GM23338 (cell line): ENCODE measurements at regions not wholly inside any gene's neighbourhood (a gene's known extent, or its start where the extent isn't known, plus 50 kb on each side); places are given as distances from the start of the nearest gene placed in this dataset.

Experiments
- CREB1 ChIP-seq: fragments of 250-450 bp; sonication (Bioruptor Pico); IDR thresholded peaks from 2 replicates; pipeline ENCODE4 v1.5.0; 2020; ENCODE audit warnings: low read depth, mild to moderate bottlenecking, moderate library complexity
- CTCF ChIP-seq, 2 experiments: fragments of 200-600 bp in 1 of 2; sonication (generic) in 1 of 2; conservative IDR thresholded peaks; 2 replicates each; pipeline versions ENCODE4 v1.5.1 to v1.6.1; 2016 to 2017; ENCODE audit warnings: antibody characterized with exemption in 2 of 2, low read depth in 2 of 2, mild to moderate bottlenecking in 2 of 2, moderate library complexity in 1 of 2
- EZH2 ChIP-seq: fragments of 200-600 bp; sonication (generic); IDR thresholded peaks from one replicate; pipeline ENCODE4 v1.8.0; 2017; ENCODE audit warnings: antibody characterized with exemption, mild to moderate bottlenecking, low read depth; ENCODE audit not compliant: unreplicated experiment
- EZH2phosphoT487 ChIP-seq: fragments of 200-600 bp; sonication (generic); IDR thresholded peaks from one replicate; pipeline ENCODE4 v1.8.1; 2018; ENCODE audit warnings: antibody characterized with exemption; ENCODE audit not compliant: unreplicated experiment
- JUNB ChIP-seq: IDR thresholded peaks from one replicate; pipeline ENCODE4 v1.6.1; 2016; ENCODE audit warnings: antibody characterized with exemption; ENCODE audit not compliant: unreplicated experiment
- NANOG ChIP-seq: IDR thresholded peaks from 2 replicates; pipeline ENCODE4 v1.6.1; 2016; ENCODE audit warnings: antibody characterized with exemption, borderline replicate concordance
- POLR2AphosphoS5 ChIP-seq: IDR thresholded peaks from 2 replicates; pipeline ENCODE4 v1.6.1; 2016; ENCODE audit warnings: antibody characterized with exemption, low read depth
- REST ChIP-seq: IDR thresholded peaks from one replicate; pipeline ENCODE4 v1.6.1; 2018; ENCODE audit warnings: antibody characterized with exemption; ENCODE audit not compliant: unreplicated experiment
- STAT1 ChIP-seq: IDR thresholded peaks from one replicate; pipeline ENCODE4 v1.6.1; 2016; ENCODE audit warnings: antibody characterized with exemption; ENCODE audit not compliant: unreplicated experiment
- ZNF114 ChIP-seq: fragments of 250-450 bp; sonication (Bioruptor Pico); IDR thresholded peaks from 2 replicates; pipeline ENCODE4 v1.5.0; 2020; ENCODE audit warnings: mild to moderate bottlenecking, moderate library complexity
- ZNF331 ChIP-seq: fragments of 250-450 bp; sonication (Bioruptor Pico); IDR thresholded peaks from 2 replicates; pipeline ENCODE4 v1.5.0; 2020; ENCODE audit warnings: low read depth, mild to moderate bottlenecking, moderate library complexity
- TF ChIP-seq, protein P1 (sequence below): IDR thresholded peaks from 2 replicates; pipeline ENCODE4 v1.6.1; 2016; ENCODE audit warnings: antibody characterized with exemption
- TF ChIP-seq, protein P2 (sequence below): fragments of 250-450 bp; sonication (Bioruptor Pico); IDR thresholded peaks from 2 replicates; pipeline ENCODE4 v1.5.0; 2020; ENCODE audit warnings: mild to moderate bottlenecking, moderate library complexity

DNA sequence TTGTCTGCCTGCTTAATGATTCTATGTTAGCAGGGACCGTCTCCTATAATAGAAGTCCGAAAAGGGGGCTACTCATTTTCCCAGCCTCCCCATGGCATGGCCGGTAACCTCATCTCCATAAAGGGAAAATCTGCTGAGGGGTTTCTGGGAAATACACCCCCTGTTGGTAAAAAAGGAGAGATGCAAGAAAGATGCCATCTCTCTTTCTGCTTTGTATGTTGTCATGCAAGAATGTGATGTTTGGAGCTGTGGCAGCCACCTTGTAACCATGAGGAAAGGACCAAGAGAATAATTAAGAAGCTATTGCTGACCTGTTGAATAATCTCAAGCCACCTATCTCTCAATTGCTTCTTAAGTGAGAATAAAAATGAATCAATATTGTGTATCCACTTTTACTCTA is 94.8 kb upstream of the XYLT1 start:
- TF ChIP-seq REST, result no peak
- 0 out of 4 replicates have a peak, but pooled peaks have one; percentile 1 to 18 for TF ChIP-seq CTCF (conservative IDR thresholded peaks at IDR 0.05; ENCODE audit: low read depth in 2 of 2)
- no peak for TF ChIP-seq EZH2phosphoT487
- TF ChIP-seq EZH2, result no peak
- TF ChIP-seq ZNF331 (CRISPR knock-in tag), result no peak
- no peak for TF ChIP-seq STAT1
- TF ChIP-seq POLR2AphosphoS5, result no peak
- no peak for TF ChIP-seq CREB1
- no peak for TF ChIP-seq JUNB
- TF ChIP-seq, protein P1, sequence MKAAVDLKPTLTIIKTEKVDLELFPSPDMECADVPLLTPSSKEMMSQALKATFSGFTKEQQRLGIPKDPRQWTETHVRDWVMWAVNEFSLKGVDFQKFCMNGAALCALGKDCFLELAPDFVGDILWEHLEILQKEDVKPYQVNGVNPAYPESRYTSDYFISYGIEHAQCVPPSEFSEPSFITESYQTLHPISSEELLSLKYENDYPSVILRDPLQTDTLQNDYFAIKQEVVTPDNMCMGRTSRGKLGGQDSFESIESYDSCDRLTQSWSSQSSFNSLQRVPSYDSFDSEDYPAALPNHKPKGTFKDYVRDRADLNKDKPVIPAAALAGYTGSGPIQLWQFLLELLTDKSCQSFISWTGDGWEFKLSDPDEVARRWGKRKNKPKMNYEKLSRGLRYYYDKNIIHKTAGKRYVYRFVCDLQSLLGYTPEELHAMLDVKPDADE, result no peak
- TF ChIP-seq, protein P2, sequence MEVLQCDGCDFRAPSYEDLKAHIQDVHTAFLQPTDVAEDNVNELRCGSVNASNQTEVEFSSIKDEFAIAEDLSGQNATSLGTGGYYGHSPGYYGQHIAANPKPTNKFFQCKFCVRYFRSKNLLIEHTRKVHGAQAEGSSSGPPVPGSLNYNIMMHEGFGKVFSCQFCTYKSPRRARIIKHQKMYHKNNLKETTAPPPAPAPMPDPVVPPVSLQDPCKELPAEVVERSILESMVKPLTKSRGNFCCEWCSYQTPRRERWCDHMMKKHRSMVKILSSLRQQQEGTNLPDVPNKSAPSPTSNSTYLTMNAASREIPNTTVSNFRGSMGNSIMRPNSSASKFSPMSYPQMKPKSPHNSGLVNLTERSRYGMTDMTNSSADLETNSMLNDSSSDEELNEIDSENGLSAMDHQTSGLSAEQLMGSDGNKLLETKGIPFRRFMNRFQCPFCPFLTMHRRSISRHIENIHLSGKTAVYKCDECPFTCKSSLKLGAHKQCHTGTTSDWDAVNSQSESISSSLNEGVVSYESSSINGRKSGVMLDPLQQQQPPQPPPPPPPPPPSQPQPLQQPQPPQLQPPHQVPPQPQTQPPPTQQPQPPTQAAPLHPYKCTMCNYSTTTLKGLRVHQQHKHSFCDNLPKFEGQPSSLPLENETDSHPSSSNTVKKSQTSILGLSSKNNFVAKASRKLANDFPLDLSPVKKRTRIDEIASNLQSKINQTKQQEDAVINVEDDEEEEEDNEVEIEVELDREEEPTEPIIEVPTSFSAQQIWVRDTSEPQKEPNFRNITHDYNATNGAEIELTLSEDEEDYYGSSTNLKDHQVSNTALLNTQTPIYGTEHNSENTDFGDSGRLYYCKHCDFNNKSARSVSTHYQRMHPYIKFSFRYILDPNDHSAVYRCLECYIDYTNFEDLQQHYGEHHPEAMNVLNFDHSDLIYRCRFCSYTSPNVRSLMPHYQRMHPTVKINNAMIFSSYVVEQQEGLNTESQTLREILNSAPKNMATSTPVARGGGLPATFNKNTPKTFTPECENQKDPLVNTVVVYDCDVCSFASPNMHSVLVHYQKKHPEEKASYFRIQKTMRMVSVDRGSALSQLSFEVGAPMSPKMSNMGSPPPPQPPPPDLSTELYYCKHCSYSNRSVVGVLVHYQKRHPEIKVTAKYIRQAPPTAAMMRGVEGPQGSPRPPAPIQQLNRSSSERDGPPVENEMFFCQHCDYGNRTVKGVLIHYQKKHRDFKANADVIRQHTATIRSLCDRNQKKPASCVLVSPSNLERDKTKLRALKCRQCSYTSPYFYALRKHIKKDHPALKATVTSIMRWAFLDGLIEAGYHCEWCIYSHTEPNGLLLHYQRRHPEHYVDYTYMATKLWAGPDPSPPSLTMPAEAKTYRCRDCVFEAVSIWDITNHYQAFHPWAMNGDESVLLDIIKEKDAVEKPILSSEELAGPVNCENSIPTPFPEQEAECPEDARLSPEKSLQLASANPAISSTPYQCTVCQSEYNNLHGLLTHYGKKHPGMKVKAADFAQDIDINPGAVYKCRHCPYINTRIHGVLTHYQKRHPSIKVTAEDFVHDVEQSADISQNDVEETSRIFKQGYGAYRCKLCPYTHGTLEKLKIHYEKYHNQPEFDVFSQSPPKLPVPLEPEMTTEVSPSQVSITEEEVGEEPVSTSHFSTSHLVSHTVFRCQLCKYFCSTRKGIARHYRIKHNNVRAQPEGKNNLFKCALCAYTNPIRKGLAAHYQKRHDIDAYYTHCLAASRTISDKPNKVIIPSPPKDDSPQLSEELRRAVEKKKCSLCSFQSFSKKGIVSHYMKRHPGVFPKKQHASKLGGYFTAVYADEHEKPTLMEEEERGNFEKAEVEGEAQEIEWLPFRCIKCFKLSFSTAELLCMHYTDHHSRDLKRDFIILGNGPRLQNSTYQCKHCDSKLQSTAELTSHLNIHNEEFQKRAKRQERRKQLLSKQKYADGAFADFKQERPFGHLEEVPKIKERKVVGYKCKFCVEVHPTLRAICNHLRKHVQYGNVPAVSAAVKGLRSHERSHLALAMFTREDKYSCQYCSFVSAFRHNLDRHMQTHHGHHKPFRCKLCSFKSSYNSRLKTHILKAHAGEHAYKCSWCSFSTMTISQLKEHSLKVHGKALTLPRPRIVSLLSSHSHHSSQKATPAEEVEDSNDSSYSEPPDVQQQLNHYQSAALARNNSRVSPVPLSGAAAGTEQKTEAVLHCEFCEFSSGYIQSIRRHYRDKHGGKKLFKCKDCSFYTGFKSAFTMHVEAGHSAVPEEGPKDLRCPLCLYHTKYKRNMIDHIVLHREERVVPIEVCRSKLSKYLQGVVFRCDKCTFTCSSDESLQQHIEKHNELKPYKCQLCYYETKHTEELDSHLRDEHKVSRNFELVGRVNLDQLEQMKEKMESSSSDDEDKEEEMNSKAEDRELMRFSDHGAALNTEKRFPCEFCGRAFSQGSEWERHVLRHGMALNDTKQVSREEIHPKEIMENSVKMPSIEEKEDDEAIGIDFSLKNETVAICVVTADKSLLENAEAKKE (CRISPR knock-in tag), result no peak
- no peak for TF ChIP-seq NANOG
- TF ChIP-seq ZNF114, result no peak
